ENCODE measurements at regions not wholly inside any gene's neighbourhood (a gene's known extent, or its start where the extent isn't known, plus 50 kb on each side); places are given as distances from the start of the nearest gene placed in this dataset.

GRCh38 chr6:133156689-133157088 lies 84.5 kb upstream of the EYA4 start:
- POLR2A ChIA-PET = no interaction called here

More at GRCh38 chr6:133156689-133157088, 84.5 kb upstream of the EYA4 start:
- CTCF ChIA-PET = interaction anchor here (1.5 kb wide), 1 partner anchor 12 kb away, joined by 4 read pairs; no protein-coding TSS in a partner anchor
- H3K4me2 ChIP-seq = no peak overlapping the region
- H2AFZ ChIP-seq (ENCODE audit: low read depth) = no peak overlapping the region
- no peaks in the 10 kb centered on the region for H3K79me2 ChIP-seq (ENCODE audit: insufficient read depth)
- H3K36me3 ChIP-seq (replicated peaks in 1 of 2; ENCODE audit: control insufficient read depth in 1 of 2, insufficient read depth in 2 of 2, low read length in 1 of 2) = no peaks in the 10 kb centered on the region
- no peaks in the 10 kb centered on the region for H3K9me3 ChIP-seq
- no peak for TF ChIP-seq FOXJ3 (CRISPR knock-in tag; IDR thresholded peaks at IDR 0.05)
- no peak for TF ChIP-seq REST (IDR thresholded peaks at IDR 0.05; ENCODE audit: low read depth, low read length)
- TF ChIP-seq, protein P1, sequence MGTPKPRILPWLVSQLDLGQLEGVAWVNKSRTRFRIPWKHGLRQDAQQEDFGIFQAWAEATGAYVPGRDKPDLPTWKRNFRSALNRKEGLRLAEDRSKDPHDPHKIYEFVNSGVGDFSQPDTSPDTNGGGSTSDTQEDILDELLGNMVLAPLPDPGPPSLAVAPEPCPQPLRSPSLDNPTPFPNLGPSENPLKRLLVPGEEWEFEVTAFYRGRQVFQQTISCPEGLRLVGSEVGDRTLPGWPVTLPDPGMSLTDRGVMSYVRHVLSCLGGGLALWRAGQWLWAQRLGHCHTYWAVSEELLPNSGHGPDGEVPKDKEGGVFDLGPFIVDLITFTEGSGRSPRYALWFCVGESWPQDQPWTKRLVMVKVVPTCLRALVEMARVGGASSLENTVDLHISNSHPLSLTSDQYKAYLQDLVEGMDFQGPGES (IDR thresholded peaks at IDR 0.05; ENCODE audit: low read depth, low read length) = no peak
- TF ChIP-seq USF1 (IDR thresholded peaks at IDR 0.05; ENCODE audit: borderline replicate concordance, low read depth) = no peak
- no peak for TF ChIP-seq YY1 (IDR thresholded peaks at IDR 0.05; ENCODE audit: low read depth)
- TF ChIP-seq TAF1 (IDR thresholded peaks at IDR 0.05; ENCODE audit: borderline replicate concordance, low read depth, low read length) = no peak
- TF ChIP-seq USF2 (IDR thresholded peaks at IDR 0.05; ENCODE audit: borderline replicate concordance, low read depth, low read length) = no peak
- TF ChIP-seq SMC3 (IDR thresholded peaks at IDR 0.05; ENCODE audit: low read depth, low read length) = no peak
- TF ChIP-seq, protein P2, sequence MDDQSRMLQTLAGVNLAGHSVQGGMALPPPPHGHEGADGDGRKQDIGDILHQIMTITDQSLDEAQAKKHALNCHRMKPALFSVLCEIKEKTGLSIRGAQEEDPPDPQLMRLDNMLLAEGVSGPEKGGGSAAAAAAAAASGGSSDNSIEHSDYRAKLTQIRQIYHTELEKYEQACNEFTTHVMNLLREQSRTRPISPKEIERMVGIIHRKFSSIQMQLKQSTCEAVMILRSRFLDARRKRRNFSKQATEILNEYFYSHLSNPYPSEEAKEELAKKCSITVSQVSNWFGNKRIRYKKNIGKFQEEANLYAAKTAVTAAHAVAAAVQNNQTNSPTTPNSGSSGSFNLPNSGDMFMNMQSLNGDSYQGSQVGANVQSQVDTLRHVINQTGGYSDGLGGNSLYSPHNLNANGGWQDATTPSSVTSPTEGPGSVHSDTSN (IDR thresholded peaks at IDR 0.05) = no peak
- TF ChIP-seq MEF2A (IDR thresholded peaks at IDR 0.05; ENCODE audit: borderline replicate concordance, low read depth) = no peak
- TF ChIP-seq RFX5 (IDR thresholded peaks at IDR 0.05; ENCODE audit: low read length) = no peak
- no peak for TF ChIP-seq SIN3A (IDR thresholded peaks at IDR 0.05; ENCODE audit: borderline replicate concordance, low read depth, low read length)
- TF ChIP-seq TEAD4 (IDR thresholded peaks at IDR 0.05; ENCODE audit: borderline replicate concordance, insufficient read depth) = no peak
- no peak for TF ChIP-seq CTCF (IDR thresholded peaks at IDR 0.05)
- no peak for TF ChIP-seq GATA2 (CRISPR knock-in tag; IDR thresholded peaks at IDR 0.05)
- no peak for TF ChIP-seq NRF1 (IDR thresholded peaks at IDR 0.05; ENCODE audit: low read depth, low read length)
- H3K9ac ChIP-seq = no peak overlapping the region
- 92% methylated on average over 1 of the region's 1 CpG for WGBS (ENCODE audit: low lambda C conversion rate)
- peaks cover 2 to 5% of the 10 kb centered on the region in 2 experiments; a peak in 3 of 4 replicates for H3K4me1 ChIP-seq (ENCODE audit: control insufficient read depth in 1 of 2, insufficient read depth in 2 of 2, low read depth in 1 of 2, low read length in 1 of 2)
- H3F3A ChIP-seq (replicated peaks; ENCODE audit: insufficient read depth) = no peaks in the 10 kb centered on the region
- H3K27ac ChIP-seq (ENCODE audit: low read depth in 2 of 2, low read length in 1 of 2) = no peak overlapping the region
- no peaks in the 10 kb centered on the region for H3K9me2 ChIP-seq
- DNase-seq = no peak
- no peaks in the 10 kb centered on the region for H4K20me1 ChIP-seq (ENCODE audit: insufficient read depth)
- no peaks in the 10 kb centered on the region for H3K27me3 ChIP-seq (ENCODE audit: insufficient read depth)
- H3K4me3 ChIP-seq (ENCODE audit: low read depth in 2 of 2, low read length in 1 of 2) = no peak overlapping the region

Measured in SK-N-SH (cell line).